ENCODE measurements at regions not wholly inside any gene's neighbourhood (a gene's known extent, or its start where the extent isn't known, plus 50 kb on each side); places are given as distances from the start of the nearest gene placed in this dataset.

GRCh38 chr3:76969471-76969870, 70.4 kb upstream of the ROBO2 start:
- TF ChIP-seq, protein P1, sequence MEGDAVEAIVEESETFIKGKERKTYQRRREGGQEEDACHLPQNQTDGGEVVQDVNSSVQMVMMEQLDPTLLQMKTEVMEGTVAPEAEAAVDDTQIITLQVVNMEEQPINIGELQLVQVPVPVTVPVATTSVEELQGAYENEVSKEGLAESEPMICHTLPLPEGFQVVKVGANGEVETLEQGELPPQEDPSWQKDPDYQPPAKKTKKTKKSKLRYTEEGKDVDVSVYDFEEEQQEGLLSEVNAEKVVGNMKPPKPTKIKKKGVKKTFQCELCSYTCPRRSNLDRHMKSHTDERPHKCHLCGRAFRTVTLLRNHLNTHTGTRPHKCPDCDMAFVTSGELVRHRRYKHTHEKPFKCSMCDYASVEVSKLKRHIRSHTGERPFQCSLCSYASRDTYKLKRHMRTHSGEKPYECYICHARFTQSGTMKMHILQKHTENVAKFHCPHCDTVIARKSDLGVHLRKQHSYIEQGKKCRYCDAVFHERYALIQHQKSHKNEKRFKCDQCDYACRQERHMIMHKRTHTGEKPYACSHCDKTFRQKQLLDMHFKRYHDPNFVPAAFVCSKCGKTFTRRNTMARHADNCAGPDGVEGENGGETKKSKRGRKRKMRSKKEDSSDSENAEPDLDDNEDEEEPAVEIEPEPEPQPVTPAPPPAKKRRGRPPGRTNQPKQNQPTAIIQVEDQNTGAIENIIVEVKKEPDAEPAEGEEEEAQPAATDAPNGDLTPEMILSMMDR (IDR thresholded peaks at IDR 0.05) = no peak
- no peak for TF ChIP-seq POLR2A (IDR thresholded peaks at IDR 0.05)
